Smooth muscle cell (in vitro differentiated cells): ENCODE measurements at regions not wholly inside any gene's neighbourhood (a gene's known extent, or its start where the extent isn't known, plus 50 kb on each side); places are given as distances from the start of the nearest gene placed in this dataset.
"Not testable (repeated sequence)": the region's sequence is repeated elsewhere in the genome, so short reads cannot be mapped to it uniquely, and the experiment has no call there.

Experiments used
- DNase-seq: peaks from one replicate; lab custom pipeline; 2025; ENCODE audit not compliant: unreplicated experiment; lab: John Stamatoyannopoulos, UW
- H2AFZ ChIP-seq: fragments of 200-600 bp; sonication (generic); 2 replicates; pipeline ENCODE4 v1.6.0; 2016; ENCODE audit warnings: antibody characterized with exemption, low read depth, mild to moderate bottlenecking
- H3F3A ChIP-seq: fragments of 200-600 bp; sonication (generic); 2 replicates; pipeline ENCODE4 v1.6.0; 2017; ENCODE audit warnings: antibody characterized with exemption, low read depth
- H3K27ac ChIP-seq: fragments of 200-600 bp; sonication (generic); 2 replicates; pipeline ENCODE4 v1.5.1; 2016; ENCODE audit warnings: low read depth, mild to moderate bottlenecking
- H3K27me3 ChIP-seq: fragments of 200-600 bp; sonication (generic); 2 replicates; pipeline ENCODE4 v1.6.1; 2016; ENCODE audit warnings: low read depth, mild to moderate bottlenecking
- H3K36me3 ChIP-seq: fragments of 200-600 bp; sonication (generic); 2 replicates; pipeline ENCODE4 v1.5.1; 2016; ENCODE audit warnings: low read depth
- H3K4me1 ChIP-seq: fragments of 200-600 bp; sonication (generic); 2 replicates; pipeline ENCODE4 v1.5.1; 2016; ENCODE audit warnings: low read depth
- H3K4me2 ChIP-seq: fragments of 200-600 bp; sonication (generic); 2 replicates; pipeline ENCODE4 v1.6.0; 2016; ENCODE audit warnings: mild to moderate bottlenecking
- H3K4me3 ChIP-seq: fragments of 200-600 bp; sonication (generic); 2 replicates; pipeline ENCODE4 v1.5.1; 2016; ENCODE audit warnings: mild to moderate bottlenecking
- H3K79me2 ChIP-seq: fragments of 200-600 bp; sonication (generic); 2 replicates; pipeline ENCODE4 v1.6.0; 2016; ENCODE audit warnings: low read depth, mild to moderate bottlenecking
- H3K9ac ChIP-seq: fragments of 200-600 bp; sonication (generic); 2 replicates; pipeline ENCODE4 v1.6.0; 2016; ENCODE audit warnings: low read depth
- H3K9me3 ChIP-seq: fragments of 200-600 bp; sonication (generic); replicated peaks from 2 replicates; pipeline ENCODE4 v1.5.1; 2016; ENCODE audit warnings: low read depth
- H4K20me1 ChIP-seq: fragments of 200-600 bp; sonication (generic); 2 replicates; pipeline ENCODE4 v1.6.0; 2016; ENCODE audit warnings: low read depth
- CTCF ChIP-seq: fragments of 200-600 bp; sonication (generic); IDR thresholded peaks from 2 replicates; pipeline ENCODE4 v1.5.1; 2017; ENCODE audit warnings: borderline replicate concordance, mild to moderate bottlenecking, antibody characterized with exemption; ENCODE audit not compliant: insufficient read depth, poor library complexity, severe bottlenecking
- WGBS: methylation state at CpG from one replicate; pipeline ENCODE4 v1.1.7; 2016; ENCODE audit warnings: low lambda C conversion rate; 5-methylcytosine and 5-hydroxymethylcytosine counted together

- Histone ChIP-seq H3K36me3 (no peaks in the 10 kb centered on the region), H3K79me2 (no peaks in the 10 kb centered on the region), H3K9me3 (peaks cover under 1% of the 10 kb centered on the region), H2AFZ (peak overlapping the region; percentile 46), H4K20me1 (no peaks in the 10 kb centered on the region), H3K27me3 (no peaks in the 10 kb centered on the region), H3K27ac (no peak overlapping the region), H3K4me3 (no peak overlapping the region), H3K9ac (no peak overlapping the region), H3F3A (no peaks in the 10 kb centered on the region), H3K4me1 (no peaks in the 10 kb centered on the region), H3K4me2 (no peak overlapping the region)
- WGBS: 54% methylated on average over 10 of the region's 10 CpGs
- no peak for TF ChIP-seq CTCF
- DNase-seq: no peak
Measured at GRCh38 chr1:59214248-59215208, 82.4 kb upstream of the FGGY start.

GRCh38 chr1:59215766-59216291 is 81.1 kb upstream of the FGGY start:
- H3K27me3 ChIP-seq: no peaks in the 10 kb centered on the region
- no peaks in the 10 kb centered on the region for H3K36me3 ChIP-seq
- H3K4me2 ChIP-seq: no peak overlapping the region
- H3F3A ChIP-seq: no peaks in the 10 kb centered on the region
- WGBS: 88% methylated on average over 6 of the region's 6 CpGs
- no peaks in the 10 kb centered on the region for H3K4me1 ChIP-seq
- no peak overlapping the region for H3K4me3 ChIP-seq
- H3K79me2 ChIP-seq: no peaks in the 10 kb centered on the region
- no peak overlapping the region for H3K27ac ChIP-seq
- no peak overlapping the region for H2AFZ ChIP-seq
- H3K9ac ChIP-seq: no peak overlapping the region
- no peak for DNase-seq
- H3K9me3 ChIP-seq: no peaks in the 10 kb centered on the region
- TF ChIP-seq CTCF: no peak
- H4K20me1 ChIP-seq: no peaks in the 10 kb centered on the region

GRCh38 chr1:59217439-59217838 is 79.5 kb upstream of the FGGY start:
- not testable (repeated sequence) for H3F3A ChIP-seq, H3K4me3 ChIP-seq, H3K36me3 ChIP-seq, H3K27me3 ChIP-seq, H3K4me1 ChIP-seq, H3K9me3 ChIP-seq, H3K27ac ChIP-seq, H3K79me2 ChIP-seq, H4K20me1 ChIP-seq, DNase-seq, H3K4me2 ChIP-seq, H3K9ac ChIP-seq, H2AFZ ChIP-seq
- WGBS: 89% methylated on average over 2 of the region's 2 CpGs

GRCh38 chr1:59218521-59219236 is 78.2 kb upstream of the FGGY start:
- H3K4me3 ChIP-seq: no peak overlapping the region
- no peak overlapping the region for H3K9ac ChIP-seq
- H3K27me3 ChIP-seq: no peaks in the 10 kb centered on the region
- no peak overlapping the region for H3K27ac ChIP-seq
- no peak for TF ChIP-seq CTCF
- H3K9me3 ChIP-seq: no peaks in the 10 kb centered on the region
- H3K4me1 ChIP-seq: no peaks in the 10 kb centered on the region
- no peak overlapping the region for H3K4me2 ChIP-seq
- no peaks in the 10 kb centered on the region for H4K20me1 ChIP-seq
- no peak overlapping the region for H2AFZ ChIP-seq
- H3K36me3 ChIP-seq: no peaks in the 10 kb centered on the region
- whole genome bisulfite sequencing: 86% methylated on average over 5 of the region's 5 CpGs
- no peaks in the 10 kb centered on the region for H3K79me2 ChIP-seq
- DNase-seq: no peak
- no peaks in the 10 kb centered on the region for H3F3A ChIP-seq
